HepG2 (cell line): ENCODE measurements at regions not wholly inside any gene's neighbourhood (a gene's known extent, or its start where the extent isn't known, plus 50 kb on each side); places are given as distances from the start of the nearest gene placed in this dataset.

Experiments
- ASH2L ChIP-seq: fragments of 300-600, 200-600 bp; sonication (generic); IDR thresholded peaks from 2 replicates; pipeline ENCODE4 v1.7.0; 2017; ENCODE audit warnings: low read depth, mild to moderate bottlenecking, moderate library complexity, mixed read lengths, low read length; ENCODE audit not compliant: insufficient read length
- CREB1 ChIP-seq, 2 experiments: fragments of 450-650 bp in 1 of 2; IDR thresholded peaks; 2 replicates each; pipeline ENCODE4 v1.6.1; 2016 to 2017; ENCODE audit warnings: control low read depth in 1 of 2, mild to moderate bottlenecking in 1 of 2, missing compliant biosample characterization in 1 of 2, missing genetic modification characterization in 1 of 2
- GABPA ChIP-seq, 2 experiments: IDR thresholded peaks; 2 replicates each; pipeline ENCODE4 v1.6.1; 2011 to 2016; ENCODE audit warnings: low read depth in 2 of 2, low read length in 1 of 2, missing biosample characterization in 1 of 2, missing genetic modification characterization in 1 of 2
- JUNB ChIP-seq: sonication (generic); formaldehyde crosslinking; IDR thresholded peaks from 2 replicates; pipeline ENCODE4 v1.8.0; 2022; ENCODE audit warnings: missing genetic modification reagents, mild to moderate bottlenecking, borderline replicate concordance
- KDM3A ChIP-seq: IDR thresholded peaks from 2 replicates; pipeline ENCODE4 v1.6.1; 2018; ENCODE audit warnings: low read depth, missing compliant biosample characterization
- KLF13 ChIP-seq: sonication (generic); formaldehyde crosslinking; IDR thresholded peaks from 2 replicates; pipeline ENCODE4 v1.4.0; 2020; ENCODE audit warnings: mild to moderate bottlenecking, missing genetic modification reagents
- MLXIP ChIP-seq: sonication (generic); formaldehyde crosslinking; IDR thresholded peaks from 2 replicates; pipeline ENCODE4 v1.9.0; 2021; ENCODE audit warnings: missing genetic modification reagents, borderline replicate concordance
- NFE2 ChIP-seq: sonication (generic); formaldehyde crosslinking; IDR thresholded peaks from 2 replicates; pipeline ENCODE4 v1.4.0; 2020; ENCODE audit warnings: missing genetic modification reagents
- NFIB ChIP-seq: sonication (generic); formaldehyde crosslinking; IDR thresholded peaks from 2 replicates; pipeline ENCODE4 v1.9.0; 2021; ENCODE audit warnings: missing genetic modification reagents, mild to moderate bottlenecking, borderline replicate concordance
- PITX1 ChIP-seq: sonication (generic); formaldehyde crosslinking; IDR thresholded peaks from 2 replicates; pipeline ENCODE4 v1.5.1; 2020; ENCODE audit warnings: mild to moderate bottlenecking, missing genetic modification reagents
- PRPF4 ChIP-seq: fragments of 200-400 bp; formaldehyde crosslinking; IDR thresholded peaks from 2 replicates; pipeline ENCODE4 v1.6.1; 2016; ENCODE audit warnings: low read length, low read depth; ENCODE audit not compliant: poor library complexity, severe bottlenecking
- RXRB ChIP-seq: IDR thresholded peaks from 2 replicates; pipeline ENCODE4 v1.6.1; 2016; ENCODE audit warnings: borderline replicate concordance, missing genetic modification reagents, missing compliant biosample characterization
- SETDB1 ChIP-seq: sonication (generic); formaldehyde crosslinking; IDR thresholded peaks from 2 replicates; pipeline ENCODE4 v1.5.1; 2020; ENCODE audit warnings: missing genetic modification reagents, mild to moderate bottlenecking, borderline replicate concordance
- STAG1 ChIP-seq: sonication (generic); formaldehyde crosslinking; IDR thresholded peaks from 2 replicates; pipeline ENCODE4 v1.4.0; 2020; ENCODE audit warnings: missing genetic modification reagents
- TMF1 ChIP-seq: sonication (generic); formaldehyde crosslinking; IDR thresholded peaks from 2 replicates; pipeline ENCODE4 v1.8.1; 2022; ENCODE audit warnings: low read depth, missing genetic modification reagents
- ZBTB1 ChIP-seq: sonication (generic); formaldehyde crosslinking; IDR thresholded peaks from 2 replicates; pipeline ENCODE4 v1.4.0; 2020; ENCODE audit warnings: missing genetic modification reagents, borderline replicate concordance
- ZFP90 ChIP-seq: sonication (generic); formaldehyde crosslinking; IDR thresholded peaks from 2 replicates; pipeline ENCODE4 v1.8.0; 2022; ENCODE audit warnings: missing genetic modification reagents, mild to moderate bottlenecking, inconsistent platforms, borderline replicate concordance
- ZNF3 ChIP-seq: IDR thresholded peaks from 2 replicates; pipeline ENCODE4 v1.7.0; 2017; ENCODE audit warnings: inconsistent platforms
- ZNF75D ChIP-seq: sonication (generic); formaldehyde crosslinking; IDR thresholded peaks from 2 replicates; pipeline ENCODE4 v1.8.1; 2023; ENCODE audit warnings: missing genetic modification reagents, mild to moderate bottlenecking, borderline replicate concordance
- ZNF777 ChIP-seq: sonication (generic); formaldehyde crosslinking; IDR thresholded peaks from 2 replicates; pipeline ENCODE4 v1.4.0; 2020; ENCODE audit warnings: missing genetic modification reagents
- ZSCAN12 ChIP-seq: sonication (generic); formaldehyde crosslinking; IDR thresholded peaks from 2 replicates; pipeline ENCODE4 v1.9.0; 2021; ENCODE audit warnings: mild to moderate bottlenecking, missing genetic modification reagents
- TF ChIP-seq, protein P1 (sequence below): IDR thresholded peaks from 2 replicates; pipeline ENCODE4 v1.6.1; 2012; ENCODE audit warnings: low read depth, low read length, improper control_type of control experiment
- TF ChIP-seq, protein P2 (sequence below): sonication (generic); formaldehyde crosslinking; IDR thresholded peaks from 2 replicates; pipeline ENCODE4 v1.5.0; 2020; ENCODE audit warnings: missing genetic modification reagents, mild to moderate bottlenecking, borderline replicate concordance

DNA sequence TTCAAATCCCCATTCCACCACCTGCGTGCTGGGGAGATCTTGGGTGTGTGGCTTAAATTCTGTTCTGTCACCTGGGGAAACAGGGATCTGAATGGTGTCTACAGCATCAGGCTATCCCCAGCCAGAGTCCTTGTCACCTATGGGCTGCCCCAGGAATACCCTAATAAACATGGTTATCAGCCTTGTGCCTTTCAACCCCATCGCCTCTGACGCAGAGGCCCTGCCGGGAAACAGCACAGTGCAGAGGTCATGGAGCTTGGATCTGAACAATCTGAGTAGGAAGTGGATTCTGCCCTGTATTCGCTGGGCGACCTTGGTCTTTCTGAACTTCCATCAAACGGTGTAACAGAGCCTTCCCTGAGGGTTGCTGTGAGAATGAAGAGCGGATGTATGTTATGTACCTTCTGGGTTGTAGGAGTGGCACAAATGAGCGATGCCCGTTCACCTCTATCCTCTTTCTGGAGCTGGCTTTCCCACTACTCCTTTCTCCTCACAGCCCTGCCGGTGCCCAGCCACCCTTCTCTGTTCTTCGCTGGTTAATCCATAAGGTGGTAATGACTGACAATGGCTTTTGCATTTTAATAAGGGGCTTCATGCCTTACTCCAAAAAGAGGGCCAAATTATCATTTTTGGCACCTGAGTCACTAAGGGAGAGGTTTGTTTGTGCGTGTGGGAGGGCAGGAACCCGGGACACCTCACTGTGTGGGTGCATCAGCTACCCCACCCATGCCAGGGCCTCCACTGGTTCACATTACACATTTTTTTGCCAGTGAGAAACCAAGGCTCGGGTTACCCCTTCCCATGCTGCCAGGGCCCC lies 256.5 kb downstream of the MYCN start (continued):
- TF ChIP-seq RXRB (peak; percentile 91), ZNF75D (CRISPR knock-in tag) (no peak), KDM3A (peak; percentile 69; the same call in 1 of the 2 replicates), TMF1 (CRISPR knock-in tag) (no peak), STAG1 (CRISPR knock-in tag) (peak; percentile 35; the same call in 1 of the 2 replicates), MLXIP (no peak), ZSCAN12 (CRISPR knock-in tag) (no peak), GABPA (IDR thresholded peaks at IDR 0.05; ENCODE audit: low read depth, low read length) (no peak), GABPA (CRISPR knock-in tag; IDR thresholded peaks at IDR 0.05; ENCODE audit: low read depth) (peak; percentile 80), CREB1 (IDR thresholded peaks at IDR 0.05) (peak; percentile 64), CREB1 (CRISPR knock-in tag; IDR thresholded peaks at IDR 0.05) (peak; percentile 52), ZFP90 (CRISPR knock-in tag) (peak; percentile 58; the same call in 1 of the 2 replicates), KLF13 (no peak), PRPF4 (no peak), ASH2L (peak; percentile 41), NFIB (CRISPR knock-in tag) (no peak), JUNB (no peak), SETDB1 (CRISPR knock-in tag) (no peak), PITX1 (CRISPR knock-in tag) (peak; percentile 80), ZBTB1 (no peak), ZNF777 (CRISPR knock-in tag) (no peak), NFE2 (CRISPR knock-in tag) (no peak), ZNF3 (no peak)
- TF ChIP-seq, protein P1, sequence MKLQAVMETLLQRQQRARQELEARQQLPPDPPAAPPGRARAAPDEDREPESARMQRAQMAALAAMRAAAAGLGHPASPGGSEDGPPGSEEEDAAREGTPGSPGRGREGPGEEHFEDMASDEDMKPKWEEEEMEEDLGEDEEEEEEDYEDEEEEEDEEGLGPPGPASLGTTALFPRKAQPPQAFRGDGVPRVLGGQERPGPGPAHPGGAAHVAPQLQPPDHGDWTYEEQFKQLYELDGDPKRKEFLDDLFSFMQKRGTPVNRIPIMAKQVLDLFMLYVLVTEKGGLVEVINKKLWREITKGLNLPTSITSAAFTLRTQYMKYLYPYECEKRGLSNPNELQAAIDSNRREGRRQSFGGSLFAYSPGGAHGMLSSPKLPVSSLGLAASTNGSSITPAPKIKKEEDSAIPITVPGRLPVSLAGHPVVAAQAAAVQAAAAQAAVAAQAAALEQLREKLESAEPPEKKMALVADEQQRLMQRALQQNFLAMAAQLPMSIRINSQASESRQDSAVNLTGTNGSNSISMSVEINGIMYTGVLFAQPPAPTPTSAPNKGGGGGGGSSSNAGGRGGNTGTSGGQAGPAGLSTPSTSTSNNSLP: 0 out of 2 replicates have a peak, but pooled peaks have one; percentile 13
- TF ChIP-seq, protein P2, sequence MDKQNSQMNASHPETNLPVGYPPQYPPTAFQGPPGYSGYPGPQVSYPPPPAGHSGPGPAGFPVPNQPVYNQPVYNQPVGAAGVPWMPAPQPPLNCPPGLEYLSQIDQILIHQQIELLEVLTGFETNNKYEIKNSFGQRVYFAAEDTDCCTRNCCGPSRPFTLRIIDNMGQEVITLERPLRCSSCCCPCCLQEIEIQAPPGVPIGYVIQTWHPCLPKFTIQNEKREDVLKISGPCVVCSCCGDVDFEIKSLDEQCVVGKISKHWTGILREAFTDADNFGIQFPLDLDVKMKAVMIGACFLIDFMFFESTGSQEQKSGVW (CRISPR knock-in tag): no peak
